Neural cell (in vitro differentiated cells): ENCODE measurements at regions not wholly inside any gene's neighbourhood (a gene's known extent, or its start where the extent isn't known, plus 50 kb on each side); places are given as distances from the start of the nearest gene placed in this dataset.

Experiments used
- EZH2 ChIP-seq: fragments of 200-600, 300-800 bp; shearing (Covaris generic), sonication (generic); IDR thresholded peaks from 2 replicates; pipeline ENCODE4 v1.6.1; 2014; ENCODE audit warnings: antibody characterized with exemption, low read length, borderline replicate concordance, mild to moderate bottlenecking; ENCODE audit not compliant: insufficient read depth, poor library complexity, severe bottlenecking
- RAD21 ChIP-seq: fragments of 450-650 bp; conservative IDR thresholded peaks from 2 replicates; pipeline ENCODE4 v1.6.1; 2014; ENCODE audit warnings: antibody characterized with exemption, mild to moderate bottlenecking, moderate library complexity

DNA sequence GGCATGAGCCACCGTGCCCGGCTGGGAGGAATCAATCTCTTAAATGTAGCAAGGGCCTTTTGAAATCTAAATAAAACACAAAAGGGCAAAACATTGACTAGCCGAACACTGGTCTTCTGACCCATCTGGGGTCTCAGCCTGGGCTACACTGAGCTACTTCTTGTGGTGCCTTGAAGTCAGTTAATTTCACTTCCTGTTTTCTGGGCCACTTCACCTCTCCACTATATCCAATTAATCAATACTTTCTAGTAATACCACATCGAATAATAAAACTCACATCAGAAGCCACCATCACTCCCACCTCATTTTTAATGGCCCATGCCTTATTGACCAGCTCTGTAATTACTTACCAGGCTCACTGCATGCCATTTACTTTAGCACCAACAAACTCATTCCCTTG, 138.0 kb upstream of the SAMSN1 start:
- TF ChIP-seq EZH2 (no peak), RAD21 (no peak)
